ENCODE measurements at regions not wholly inside any gene's neighbourhood (a gene's known extent, or its start where the extent isn't known, plus 50 kb on each side); places are given as distances from the start of the nearest gene placed in this dataset.

GRCh38 chrX:69221239-69222102 is 56.2 kb upstream of the PJA1 start:
- no peak for DNase-seq

GRCh38 chrX:69218407-69218997 is 53.2 kb upstream of the PJA1 start:
- no peak for DNase-seq

DNA sequence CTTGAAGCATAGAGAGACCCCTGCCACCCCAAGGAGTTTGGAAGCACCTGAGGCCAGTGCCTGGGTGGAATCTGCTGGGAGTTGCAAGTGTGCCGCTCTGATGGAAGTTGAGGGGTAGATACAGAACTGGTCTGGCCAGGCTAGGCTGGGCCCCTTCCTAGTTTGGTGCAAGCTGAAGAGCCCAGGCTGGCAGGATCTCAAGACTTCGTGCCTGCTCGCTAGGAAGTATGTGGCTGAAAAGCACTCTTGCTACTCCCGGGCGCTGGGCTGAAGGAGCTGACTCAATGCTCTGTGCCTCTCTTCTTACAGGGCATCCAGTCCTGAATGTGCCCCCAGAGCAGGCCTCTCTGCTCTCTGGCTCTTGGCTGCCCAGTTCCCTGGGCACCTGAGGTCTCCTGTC is 51.7 kb upstream of the PJA1 start:
- DNase-seq = no peak

DNA sequence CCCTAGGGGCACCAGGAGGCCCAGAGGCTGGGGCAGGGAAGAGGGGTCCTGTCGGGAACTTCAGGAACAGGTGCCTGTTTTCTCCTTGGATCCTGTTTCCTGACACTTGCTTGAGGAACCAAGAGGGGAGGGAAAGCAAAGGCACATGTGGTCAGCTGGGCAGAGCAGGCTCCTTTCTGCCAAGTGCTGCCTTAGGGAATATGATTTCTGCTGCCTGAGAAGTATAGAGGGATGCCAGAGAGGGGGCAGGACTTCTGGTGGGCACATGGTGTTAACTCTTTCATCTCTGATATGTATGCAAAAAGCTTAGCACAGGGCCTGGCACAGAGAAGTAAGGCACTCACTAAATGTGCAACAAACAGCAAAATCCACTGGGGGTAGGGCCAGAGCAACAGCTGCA is 51.2 kb upstream of the PJA1 start:
- no peak for DNase-seq

GRCh38 chrX:69215161-69215875 is 50.1 kb upstream of the PJA1 start:
- no peak for DNase-seq
